HCT116 (cell line): ENCODE measurements at regions not wholly inside any gene's neighbourhood (a gene's known extent, or its start where the extent isn't known, plus 50 kb on each side); places are given as distances from the start of the nearest gene placed in this dataset.

Experiments used
- ATAC-seq: fragments of 200-7000 bp; cut with Tn5 transposase; 2 replicates; pipeline ENCODE4 v1.9.1; 2020; ENCODE audit warnings: mild to moderate bottlenecking, moderate library complexity
- BruUV-seq: library from RNA; stranded (reverse); fragments of 400-500 nt; replicated peaks from 2 replicates; lab custom pipeline; 2021; lab: Mats Ljungman, UMichigan
- CTCF ChIA-PET: fragments of 300-600 bp; sonication (Branson Sonifier 250); formaldehyde crosslinking; loops from one replicate; lab custom pipeline; 2021; ENCODE audit warnings: antibody characterized with exemption; lab: Charles Lee
- POLR2A ChIA-PET: fragments of 300-600, 350-600 bp; sonication (Branson Sonifier 250); formaldehyde crosslinking; loops from one replicate; lab custom pipeline; 2021; ENCODE audit warnings: antibody characterized with exemption; lab: Charles Lee
- RAD21 ChIA-PET, 2 experiments: fragments of 300-600 bp; sonication (Branson Sonifier 250); formaldehyde crosslinking; loops; one replicate each; lab custom pipeline; 2023; ENCODE audit warnings: low total read pairs in 2 of 2; ENCODE audit not compliant: uncharacterized antibody in 2 of 2, unreplicated experiment in 2 of 2, low non-redundant PET in 1 of 2; lab: Charles Lee
- DNase-seq: peaks from one replicate; pipeline ENCODE4 v3.0.0-alpha.2; 2010; ENCODE audit warnings: low read depth, low spot score
- H2AFZ ChIP-seq: fragments of 200-600 bp; shearing (Covaris generic), sonication (generic); 2 replicates; pipeline ENCODE4 v1.6.1; 2017; ENCODE audit warnings: low read depth, mixed run types, mixed read lengths, antibody characterized with exemption, low read length; ENCODE audit not compliant: poor library complexity, severe bottlenecking
- H3K27ac ChIP-seq: 2 replicates; pipeline ENCODE4 v1.5.1; 2012; ENCODE audit warnings: low read depth, low read length
- H3K27me3 ChIP-seq: fragments of 200-600 bp; sonication (generic); 2 replicates; pipeline ENCODE4 v1.6.1; 2016; ENCODE audit warnings: mixed run types, low read length, mixed read lengths; ENCODE audit not compliant: insufficient read depth
- H3K36me3 ChIP-seq, 2 experiments: fragments of 200-500 bp in 1 of 2; fragments of 200-600 bp in 1 of 2; sonication (Bioruptor generic) in 1 of 2; sonication (generic) in 1 of 2; 2 replicates each; pipeline versions ENCODE4 v1.5.1 to v1.6.1; 2014 to 2016; ENCODE audit warnings: low read length in 2 of 2, inconsistent platforms in 1 of 2, mixed read lengths in 1 of 2, mixed run types in 1 of 2; ENCODE audit not compliant: insufficient read depth in 2 of 2, control insufficient read depth in 1 of 2
- H3K4me1 ChIP-seq, 2 experiments: fragments of 200-600 bp in 1 of 2; sonication (generic) in 1 of 2; 2 replicates each; pipeline versions ENCODE4 v1.5.1 to v1.6.1; 2012 to 2017; ENCODE audit warnings: low read length in 2 of 2, inconsistent platforms in 1 of 2, mild to moderate bottlenecking in 1 of 2, mixed read lengths in 1 of 2, mixed run types in 1 of 2, moderate library complexity in 1 of 2; ENCODE audit not compliant: insufficient read depth in 2 of 2, control insufficient read depth in 1 of 2
- H3K4me2 ChIP-seq: fragments of 200-600 bp; sonication (generic); 2 replicates; pipeline ENCODE4 v1.6.1; 2017; ENCODE audit warnings: mixed run types, low read length, mixed read lengths
- H3K4me3 ChIP-seq, 2 experiments: fragments of 200-600 bp in 1 of 2; sonication (generic) in 1 of 2; replicated peaks in 1 of 2; 2 replicates each; pipeline ENCODE4 v1.5.1; 2011 to 2016; ENCODE audit warnings: low read length in 2 of 2, control low read depth in 1 of 2, low read depth in 1 of 2, mild to moderate bottlenecking in 1 of 2, mixed read lengths in 1 of 2, mixed run types in 1 of 2
- H3K79me2 ChIP-seq: fragments of 200-600 bp; sonication (generic); 2 replicates; pipeline ENCODE4 v1.6.1; 2017; ENCODE audit warnings: mild to moderate bottlenecking, mixed run types, low read length, moderate library complexity, mixed read lengths; ENCODE audit not compliant: insufficient read depth
- H3K9ac ChIP-seq: fragments of 200-600 bp; sonication (generic); 2 replicates; pipeline ENCODE4 v1.6.1; 2016; ENCODE audit warnings: low read length, mixed read lengths
- H3K9me2 ChIP-seq: fragments of 200-600 bp; sonication (generic), shearing (Covaris generic); 2 replicates; pipeline ENCODE4 v1.6.1; 2017; ENCODE audit warnings: mixed run types, mild to moderate bottlenecking, moderate library complexity; ENCODE audit not compliant: insufficient read depth
- H3K9me3 ChIP-seq, 2 experiments: fragments of 200-500 bp in 1 of 2; fragments of 200-600 bp in 1 of 2; sonication (Bioruptor generic) in 1 of 2; sonication (generic) in 1 of 2; 2 replicates each; pipeline ENCODE4 v1.6.1; 2014 to 2017; ENCODE audit warnings: low read length in 2 of 2, mixed read lengths in 2 of 2, inconsistent platforms in 1 of 2, low read depth in 1 of 2, mild to moderate bottlenecking in 1 of 2, mixed run types in 1 of 2, moderate library complexity in 1 of 2; ENCODE audit not compliant: control insufficient read depth in 1 of 2, insufficient read depth in 1 of 2
- H4K20me1 ChIP-seq: fragments of 200-600 bp; sonication (generic), shearing (Covaris generic); 2 replicates; pipeline ENCODE4 v1.6.1; 2017; ENCODE audit warnings: mixed run types, mild to moderate bottlenecking, moderate library complexity; ENCODE audit not compliant: insufficient read depth
- EGR1 ChIP-seq: IDR thresholded peaks from 2 replicates; pipeline ENCODE4 v1.6.1; 2012; ENCODE audit warnings: low read depth
- ELF1 ChIP-seq: IDR thresholded peaks from 2 replicates; pipeline ENCODE4 v1.6.1; 2012; ENCODE audit warnings: low read depth, borderline replicate concordance
- EZH2phosphoT487 ChIP-seq: fragments of 200-600 bp; IDR thresholded peaks from 2 replicates; pipeline ENCODE4 v1.6.1; 2018; ENCODE audit warnings: antibody characterized with exemption, borderline replicate concordance
- FOSL1 ChIP-seq: IDR thresholded peaks from 2 replicates; pipeline ENCODE4 v1.6.1; 2012; ENCODE audit warnings: low read depth
- JUND ChIP-seq: IDR thresholded peaks from 2 replicates; pipeline ENCODE4 v1.6.1; 2012
- RAD21 ChIP-seq: IDR thresholded peaks from 2 replicates; pipeline ENCODE4 v1.6.1; 2012; ENCODE audit warnings: low read depth, mild to moderate bottlenecking
- SIN3A ChIP-seq: IDR thresholded peaks from 2 replicates; pipeline ENCODE4 v1.6.1; 2012; ENCODE audit warnings: low read depth
- SP1 ChIP-seq: IDR thresholded peaks from 2 replicates; pipeline ENCODE4 v1.6.1; 2012; ENCODE audit warnings: low read depth
- SRF ChIP-seq: IDR thresholded peaks from 2 replicates; pipeline ENCODE4 v1.6.1; 2012; ENCODE audit warnings: low read depth
- intact Hi-C: fragments of 100-400 bp; cut with micrococcal nuclease; formaldehyde crosslinking; loops from 2 replicates; pipeline ENCODE4 v1.10.0; 2022
- TF ChIP-seq, protein P1 (sequence below), 3 experiments: fragments of 200-600 bp in 1 of 3; sonication (generic) in 1 of 3; IDR thresholded peaks in 2 of 3; conservative IDR thresholded peaks in 1 of 3; 2 replicates each; pipeline ENCODE4 v1.5.1; 2012 to 2017; ENCODE audit warnings: low read depth in 2 of 3, low read length in 2 of 3, antibody characterized with exemption in 1 of 3, borderline replicate concordance in 1 of 3, control low read depth in 1 of 3, mild to moderate bottlenecking in 1 of 3, mixed read lengths in 1 of 3, mixed run types in 1 of 3, moderate library complexity in 1 of 3; ENCODE audit not compliant: insufficient read depth in 1 of 3
- TF ChIP-seq, protein P2 (sequence below): IDR thresholded peaks from 2 replicates; pipeline ENCODE4 v1.6.1; 2012
- TF ChIP-seq, protein P3 (sequence below): IDR thresholded peaks from 2 replicates; pipeline ENCODE4 v1.6.1; 2012
- TF ChIP-seq, protein P4 (sequence below): IDR thresholded peaks from 2 replicates; pipeline ENCODE4 v1.6.1; 2012; ENCODE audit warnings: low read depth

DNA sequence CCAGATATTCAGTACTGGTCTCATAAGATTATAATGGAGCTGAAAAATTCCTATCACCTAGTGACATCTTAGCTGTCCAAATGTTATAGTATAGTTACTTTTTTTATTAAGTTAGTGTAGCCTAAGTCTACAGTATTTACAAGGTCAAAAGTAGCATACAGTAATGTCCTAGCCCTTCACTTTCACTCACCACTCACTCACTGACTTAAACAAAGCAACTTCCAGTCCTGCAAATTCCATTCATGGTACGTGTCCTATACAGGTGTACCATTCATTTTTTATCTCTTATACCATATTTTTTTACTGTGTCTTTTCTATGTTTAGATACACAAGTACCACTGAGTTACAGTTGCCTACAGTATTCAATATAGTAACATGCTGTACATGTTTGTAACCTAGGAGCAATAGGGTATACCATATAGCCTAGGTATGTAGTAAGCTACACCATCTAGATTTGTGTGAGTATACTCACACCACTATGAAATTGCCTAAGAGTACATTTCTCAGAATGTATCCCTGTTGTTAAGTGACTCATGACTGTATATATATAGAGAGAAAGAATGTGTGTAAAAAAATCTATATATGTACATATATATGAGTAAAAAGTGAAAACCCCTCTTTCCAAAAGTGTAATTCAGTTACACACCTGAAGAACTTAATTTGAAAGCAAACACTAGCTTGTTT lies 234.8 kb upstream of the WWC1 start (continued):
- TF ChIP-seq, protein P1, sequence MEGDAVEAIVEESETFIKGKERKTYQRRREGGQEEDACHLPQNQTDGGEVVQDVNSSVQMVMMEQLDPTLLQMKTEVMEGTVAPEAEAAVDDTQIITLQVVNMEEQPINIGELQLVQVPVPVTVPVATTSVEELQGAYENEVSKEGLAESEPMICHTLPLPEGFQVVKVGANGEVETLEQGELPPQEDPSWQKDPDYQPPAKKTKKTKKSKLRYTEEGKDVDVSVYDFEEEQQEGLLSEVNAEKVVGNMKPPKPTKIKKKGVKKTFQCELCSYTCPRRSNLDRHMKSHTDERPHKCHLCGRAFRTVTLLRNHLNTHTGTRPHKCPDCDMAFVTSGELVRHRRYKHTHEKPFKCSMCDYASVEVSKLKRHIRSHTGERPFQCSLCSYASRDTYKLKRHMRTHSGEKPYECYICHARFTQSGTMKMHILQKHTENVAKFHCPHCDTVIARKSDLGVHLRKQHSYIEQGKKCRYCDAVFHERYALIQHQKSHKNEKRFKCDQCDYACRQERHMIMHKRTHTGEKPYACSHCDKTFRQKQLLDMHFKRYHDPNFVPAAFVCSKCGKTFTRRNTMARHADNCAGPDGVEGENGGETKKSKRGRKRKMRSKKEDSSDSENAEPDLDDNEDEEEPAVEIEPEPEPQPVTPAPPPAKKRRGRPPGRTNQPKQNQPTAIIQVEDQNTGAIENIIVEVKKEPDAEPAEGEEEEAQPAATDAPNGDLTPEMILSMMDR (IDR thresholded peaks at IDR 0.05 in 2 of 3, conservative IDR thresholded peaks at IDR 0.05 in 1 of 3; ENCODE audit: borderline replicate concordance in 1 of 3, insufficient read depth in 1 of 3, low read depth in 2 of 3, low read length in 2 of 3), result no peak
- TF ChIP-seq FOSL1, result no peak
- TF ChIP-seq, protein P2, sequence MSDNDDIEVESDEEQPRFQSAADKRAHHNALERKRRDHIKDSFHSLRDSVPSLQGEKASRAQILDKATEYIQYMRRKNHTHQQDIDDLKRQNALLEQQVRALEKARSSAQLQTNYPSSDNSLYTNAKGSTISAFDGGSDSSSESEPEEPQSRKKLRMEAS, result no peak
- TF ChIP-seq ELF1, result no peak
- no peak for TF ChIP-seq EGR1
- no peak for TF ChIP-seq SRF
- no peak for TF ChIP-seq SP1
- TF ChIP-seq RAD21, result no peak
- TF ChIP-seq, protein P3, sequence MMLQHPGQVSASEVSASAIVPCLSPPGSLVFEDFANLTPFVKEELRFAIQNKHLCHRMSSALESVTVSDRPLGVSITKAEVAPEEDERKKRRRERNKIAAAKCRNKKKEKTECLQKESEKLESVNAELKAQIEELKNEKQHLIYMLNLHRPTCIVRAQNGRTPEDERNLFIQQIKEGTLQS, result no peak
- no peak for TF ChIP-seq EZH2phosphoT487
- TF ChIP-seq JUND, result no peak
- TF ChIP-seq SIN3A, result no peak
- TF ChIP-seq, all 23 proteins: peak for 0

DNA sequence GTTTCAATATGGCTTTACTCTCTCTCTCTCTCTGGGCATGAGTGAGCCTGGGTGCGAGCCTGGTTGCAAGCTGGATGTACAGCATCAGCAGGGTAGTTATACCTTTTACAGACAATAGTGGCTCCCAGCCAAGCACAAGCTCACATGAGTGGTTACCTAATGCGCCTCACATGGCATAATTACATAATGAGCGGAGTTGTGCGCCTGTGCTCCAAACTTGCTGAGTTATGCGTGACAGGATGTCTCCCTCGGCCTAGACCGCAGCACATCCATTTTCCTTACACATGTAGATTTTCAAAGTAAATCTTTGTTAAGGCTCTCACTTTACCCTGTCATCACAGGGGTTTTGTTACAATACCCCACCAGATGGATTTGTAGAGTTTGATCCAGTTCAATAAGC lies 233.5 kb upstream of the WWC1 start:
- no peak overlapping the region for H2AFZ ChIP-seq
- H3K9me2 ChIP-seq, result no peaks in the 10 kb centered on the region
- H3K79me2 ChIP-seq, result no peaks in the 10 kb centered on the region
- no peak overlapping the region for H3K4me2 ChIP-seq
- BruUV-seq, result no TSS peak
- no peak overlapping the region for H3K9ac ChIP-seq
- CTCF ChIA-PET, result interaction anchor here (1.0 kb wide), 1 partner anchor 10 kb away, joined by 5 read pairs; no protein-coding TSS in a partner anchor
- H3K36me3 ChIP-seq, result no peaks in the 10 kb centered on the region
- RAD21 ChIA-PET, result no interaction called here
- H3K4me3 ChIP-seq, result no peak overlapping the region
- POLR2A ChIA-PET, result no interaction called here
- intact Hi-C loops, result no loop called here
- DNase-seq (no peak), ATAC-seq (no peak)
- H3K27ac ChIP-seq, result no peak overlapping the region
- no peaks in the 10 kb centered on the region for H4K20me1 ChIP-seq
- peaks cover 15% of the 10 kb centered on the region for H3K27me3 ChIP-seq
- H3K9me3 ChIP-seq, result no peaks in the 10 kb centered on the region
- H3K4me1 ChIP-seq, result no peaks in the 10 kb centered on the region
- TF ChIP-seq FOSL1 (no peak), SIN3A (no peak), EZH2phosphoT487 (no peak), JUND (no peak)
- TF ChIP-seq, protein P4, sequence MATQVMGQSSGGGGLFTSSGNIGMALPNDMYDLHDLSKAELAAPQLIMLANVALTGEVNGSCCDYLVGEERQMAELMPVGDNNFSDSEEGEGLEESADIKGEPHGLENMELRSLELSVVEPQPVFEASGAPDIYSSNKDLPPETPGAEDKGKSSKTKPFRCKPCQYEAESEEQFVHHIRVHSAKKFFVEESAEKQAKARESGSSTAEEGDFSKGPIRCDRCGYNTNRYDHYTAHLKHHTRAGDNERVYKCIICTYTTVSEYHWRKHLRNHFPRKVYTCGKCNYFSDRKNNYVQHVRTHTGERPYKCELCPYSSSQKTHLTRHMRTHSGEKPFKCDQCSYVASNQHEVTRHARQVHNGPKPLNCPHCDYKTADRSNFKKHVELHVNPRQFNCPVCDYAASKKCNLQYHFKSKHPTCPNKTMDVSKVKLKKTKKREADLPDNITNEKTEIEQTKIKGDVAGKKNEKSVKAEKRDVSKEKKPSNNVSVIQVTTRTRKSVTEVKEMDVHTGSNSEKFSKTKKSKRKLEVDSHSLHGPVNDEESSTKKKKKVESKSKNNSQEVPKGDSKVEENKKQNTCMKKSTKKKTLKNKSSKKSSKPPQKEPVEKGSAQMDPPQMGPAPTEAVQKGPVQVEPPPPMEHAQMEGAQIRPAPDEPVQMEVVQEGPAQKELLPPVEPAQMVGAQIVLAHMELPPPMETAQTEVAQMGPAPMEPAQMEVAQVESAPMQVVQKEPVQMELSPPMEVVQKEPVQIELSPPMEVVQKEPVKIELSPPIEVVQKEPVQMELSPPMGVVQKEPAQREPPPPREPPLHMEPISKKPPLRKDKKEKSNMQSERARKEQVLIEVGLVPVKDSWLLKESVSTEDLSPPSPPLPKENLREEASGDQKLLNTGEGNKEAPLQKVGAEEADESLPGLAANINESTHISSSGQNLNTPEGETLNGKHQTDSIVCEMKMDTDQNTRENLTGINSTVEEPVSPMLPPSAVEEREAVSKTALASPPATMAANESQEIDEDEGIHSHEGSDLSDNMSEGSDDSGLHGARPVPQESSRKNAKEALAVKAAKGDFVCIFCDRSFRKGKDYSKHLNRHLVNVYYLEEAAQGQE, result no peak
- TF ChIP-seq, protein P3, result no peak
